GM18870 (cell line): ENCODE measurements at regions not wholly inside any gene's neighbourhood (a gene's known extent, or its start where the extent isn't known, plus 50 kb on each side); places are given as distances from the start of the nearest gene placed in this dataset.
"Not testable (repeated sequence)": the region's sequence is repeated elsewhere in the genome, so short reads cannot be mapped to it uniquely, and the experiment has no call there.

ENCODE experiments used
- ATAC-seq: cut with Tn5 transposase; IDR thresholded peaks from one replicate; pipeline ENCODE4 v1.9.1; 2021; ENCODE audit warnings: moderate library complexity; ENCODE audit not compliant: unreplicated experiment

- ATAC-seq = no peak
Measured at GRCh38 chr17:51387582-51387981, 127.2 kb downstream of the UTP18 start.

DNA sequence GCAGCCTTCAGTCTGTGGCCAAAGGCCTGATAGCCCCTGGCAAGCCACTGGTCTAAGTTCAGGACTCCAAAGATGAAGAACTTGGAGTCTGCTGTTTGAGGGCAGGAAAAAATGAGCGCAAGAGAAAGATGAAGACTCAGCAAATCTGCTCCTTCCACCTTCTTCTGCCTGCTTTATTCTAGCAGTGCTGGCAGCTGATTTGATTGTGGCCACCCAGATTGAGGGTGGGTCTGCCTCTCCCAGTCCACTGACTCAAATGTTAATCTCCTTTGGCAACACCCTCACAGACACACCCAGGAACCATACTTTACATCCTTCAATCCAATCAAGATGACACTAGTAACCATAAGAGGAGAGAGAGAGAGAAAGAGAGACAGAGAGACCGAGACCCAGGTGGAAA lies 127.6 kb downstream of the UTP18 start:
- no peak for ATAC-seq

- no peak for ATAC-seq
Measured at GRCh38 chr17:51389875-51390274, 129.5 kb downstream of the UTP18 start.

GRCh38 chr17:51391982-51392654 lies 131.8 kb downstream of the UTP18 start:
- no peak for ATAC-seq

- ATAC-seq = no peak
Measured at GRCh38 chr17:51395621-51396020, 135.3 kb downstream of the UTP18 start.

GRCh38 chr17:51397361-51398127 lies 137.2 kb downstream of the UTP18 start:
- ATAC-seq = no peak

- no peak for ATAC-seq
Measured at GRCh38 chr17:51398128-51398525, 137.8 kb downstream of the UTP18 start.

- ATAC-seq = no peak
Measured at GRCh38 chr17:51398687-51399086, 138.3 kb downstream of the UTP18 start.

- ATAC-seq = no peak
Measured at GRCh38 chr17:51401279-51401678, 140.9 kb downstream of the UTP18 start.

DNA sequence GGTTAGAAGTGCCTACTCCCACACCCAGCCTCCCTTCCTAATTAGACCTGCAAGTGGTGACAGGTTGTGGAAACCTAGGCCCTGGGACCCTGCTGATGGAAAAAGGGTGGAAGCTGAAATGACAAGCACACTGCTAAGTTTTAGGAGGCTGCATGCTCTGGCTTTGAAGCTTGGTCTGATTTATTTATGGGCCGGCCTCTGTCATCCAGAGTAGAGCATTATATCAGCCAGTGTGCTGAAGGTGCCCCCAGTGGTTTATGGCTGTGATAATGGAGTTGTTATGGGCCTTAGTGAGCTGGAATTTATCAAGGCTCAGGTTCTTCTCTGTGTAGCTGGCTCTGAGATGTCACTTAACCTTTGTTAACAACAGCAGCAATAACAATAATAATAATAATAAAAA lies 142.6 kb downstream of the UTP18 start:
- no peak for ATAC-seq

- no peak for ATAC-seq
Measured at GRCh38 chr17:51407576-51407975, 147.2 kb downstream of the UTP18 start.

GRCh38 chr17:51419476-51419875 lies 159.1 kb downstream of the UTP18 start:
- no peak for ATAC-seq

- ATAC-seq = no peak
Measured at GRCh38 chr17:51421525-51421924, 161.2 kb downstream of the UTP18 start.

- ATAC-seq = no peak
Measured at GRCh38 chr17:51422634-51423033, 162.3 kb downstream of the UTP18 start.

DNA sequence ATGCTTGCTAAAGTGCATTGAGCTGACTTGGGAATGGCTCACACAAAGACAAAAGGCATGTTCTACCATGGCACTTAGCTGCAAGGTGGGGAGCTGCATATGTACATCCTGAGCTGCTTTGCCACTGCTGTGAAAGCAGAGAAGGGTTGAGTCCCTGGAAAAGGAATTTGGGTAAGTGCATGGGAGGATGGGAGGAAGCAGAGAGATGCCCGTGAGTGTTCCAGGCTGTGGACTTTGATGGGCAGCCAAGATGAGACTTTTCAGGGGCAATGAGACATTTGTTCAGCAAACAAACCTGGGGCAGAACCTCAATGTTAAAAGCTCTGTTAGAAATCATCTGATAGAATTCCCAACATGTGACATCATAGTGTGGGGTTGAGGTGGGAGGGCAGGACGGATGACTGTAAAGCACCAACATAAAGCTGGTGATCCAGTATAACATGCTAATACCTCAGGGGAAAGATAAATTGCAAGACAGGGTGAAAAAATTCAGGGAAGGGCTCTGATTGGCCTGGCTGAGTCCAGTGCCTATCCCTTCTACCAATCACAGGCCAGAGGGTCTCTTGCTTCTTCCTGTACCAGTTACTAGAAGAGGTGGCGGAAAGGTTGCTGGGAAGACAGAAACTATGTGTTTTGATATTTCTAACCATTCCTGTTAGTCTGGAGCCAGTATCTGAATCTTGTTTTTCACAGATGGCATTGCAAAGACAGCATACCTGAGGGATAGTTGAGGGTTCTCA lies 163.2 kb downstream of the UTP18 start:
- no peak for ATAC-seq

DNA sequence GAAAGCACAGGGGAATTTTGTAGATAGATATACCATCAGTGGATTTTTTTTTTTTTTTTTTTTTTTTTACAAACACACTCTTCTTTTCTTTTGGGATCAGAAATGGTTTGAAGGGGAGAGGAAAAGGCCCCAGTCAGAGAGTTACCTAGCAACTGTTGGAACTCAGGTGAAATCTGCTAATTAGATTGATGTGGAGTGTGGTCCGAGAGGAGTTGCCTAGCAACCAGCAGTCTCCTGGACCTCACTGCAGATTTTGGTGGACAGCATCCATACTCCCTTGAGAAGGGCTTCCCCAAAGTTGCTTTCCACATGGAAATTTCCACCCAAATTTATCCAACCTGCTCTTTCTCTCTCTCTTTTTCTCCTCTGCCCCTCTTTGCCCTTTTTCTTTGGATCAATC lies 165.4 kb downstream of the UTP18 start:
- no peak for ATAC-seq

DNA sequence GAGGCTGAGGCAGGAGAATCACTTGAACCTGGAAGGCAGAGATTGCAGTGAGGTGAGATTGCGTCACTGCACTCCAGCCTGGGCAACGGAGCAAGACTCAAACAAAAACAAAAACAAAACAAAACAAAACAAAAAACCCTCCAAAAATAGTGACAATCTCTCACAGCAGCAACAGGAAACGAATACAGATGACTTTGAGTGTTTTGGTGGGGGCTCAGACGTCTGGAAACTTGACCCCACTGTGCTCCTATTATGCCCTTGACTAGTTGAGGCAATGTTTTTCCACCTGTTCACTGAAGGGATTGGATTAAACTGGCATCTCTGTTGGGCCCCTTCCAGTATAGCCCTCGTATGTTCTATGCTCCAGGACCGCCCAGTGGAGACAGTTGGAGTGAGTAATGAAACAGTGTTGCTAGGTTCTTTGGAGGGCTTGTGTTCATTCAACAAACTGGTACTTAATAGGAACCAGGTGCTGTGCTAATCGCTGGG lies 167.0 kb downstream of the UTP18 start:
- ATAC-seq = peak; percentile 9

GRCh38 chr17:51427856-51428255 lies 167.5 kb downstream of the UTP18 start:
- ATAC-seq = peak; percentile 77

DNA sequence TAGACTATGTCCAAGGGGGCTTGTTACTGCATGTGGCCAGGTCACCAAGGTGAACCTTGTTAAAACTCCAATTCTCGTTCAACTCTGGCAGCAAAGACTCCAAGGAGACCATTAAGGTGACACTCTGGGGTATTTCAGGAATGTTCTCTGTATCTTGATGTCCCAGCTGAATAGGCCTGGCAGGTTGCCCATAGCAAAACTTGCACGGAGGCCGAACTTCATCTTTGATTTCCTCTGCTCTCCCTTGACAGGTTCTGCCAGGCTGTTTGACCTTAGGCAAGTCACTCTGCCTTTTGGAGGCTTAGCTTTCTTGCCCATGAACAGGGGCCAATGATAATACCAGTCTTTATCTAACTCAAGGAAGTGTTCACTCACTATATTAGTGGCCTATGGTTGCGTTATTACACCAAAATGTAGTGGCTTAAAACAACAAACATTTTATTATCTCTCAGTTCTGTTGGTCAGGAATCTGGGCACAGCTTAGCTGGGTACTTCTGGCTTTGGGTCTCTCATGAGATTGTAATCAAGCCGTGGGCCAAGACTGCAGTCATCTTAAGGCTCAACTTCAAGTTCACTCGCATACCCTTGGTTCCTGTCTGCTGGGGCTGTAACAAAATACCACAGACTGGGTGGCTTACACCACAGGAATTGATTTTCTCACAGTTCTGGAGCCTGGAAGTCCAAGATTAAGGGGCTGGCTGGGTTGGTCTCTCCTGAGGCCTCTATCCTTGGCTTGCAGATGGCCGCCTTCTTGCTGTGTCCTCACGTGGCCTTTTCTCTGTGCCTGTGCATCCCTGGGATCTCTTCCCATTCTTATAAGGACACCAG lies 168.5 kb downstream of the UTP18 start:
- ATAC-seq = no peak

DNA sequence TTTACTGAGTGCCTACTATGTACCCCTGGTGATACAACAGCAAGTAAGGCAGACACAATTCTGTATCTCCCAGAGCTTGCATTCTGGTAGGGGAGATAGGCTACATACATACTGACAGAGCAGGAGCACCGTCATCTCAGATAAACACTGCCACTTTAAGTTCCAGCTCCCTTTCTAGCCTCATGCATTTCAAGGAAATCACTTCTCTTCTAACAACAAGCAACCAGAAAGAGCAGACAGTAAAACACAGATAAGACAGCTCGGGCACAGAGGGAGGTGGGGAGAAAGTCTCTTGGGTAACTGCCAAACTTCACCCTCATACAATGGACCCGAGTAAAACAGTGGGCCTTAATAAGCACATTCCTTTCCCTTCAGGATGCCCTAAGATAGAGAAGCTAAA lies 169.6 kb downstream of the UTP18 start:
- ATAC-seq = not testable (repeated sequence)

- ATAC-seq = no peak
Measured at GRCh38 chr17:51430591-51430990, 170.2 kb downstream of the UTP18 start.
